SU-DHL-6 (cell line): ENCODE measurements at regions not wholly inside any gene's neighbourhood (a gene's known extent, or its start where the extent isn't known, plus 50 kb on each side); places are given as distances from the start of the nearest gene placed in this dataset.

Experiments
- H2AFZ ChIP-seq: fragments of 200-600 bp; sonication (generic); 2 replicates; pipeline ENCODE4 v1.6.1; 2014; ENCODE audit warnings: low read depth, mild to moderate bottlenecking, moderate library complexity, mixed read lengths, antibody characterized with exemption, low read length; ENCODE audit not compliant: severe bottlenecking
- H3F3A ChIP-seq: fragments of 200-600 bp; shearing (Covaris generic); 2 replicates; pipeline ENCODE4 v1.6.0; 2016; ENCODE audit warnings: antibody characterized with exemption, mild to moderate bottlenecking; ENCODE audit not compliant: insufficient read depth
- H3K27ac ChIP-seq: fragments of 200-600 bp; sonication (generic); 2 replicates; pipeline ENCODE4 v1.5.1; 2016; ENCODE audit warnings: low read depth, mild to moderate bottlenecking, low read length, moderate library complexity, mixed read lengths
- H3K27me3 ChIP-seq: fragments of 200-600 bp; sonication (generic), shearing (Covaris generic); 2 replicates; pipeline ENCODE4 v1.6.0; 2014; ENCODE audit warnings: mild to moderate bottlenecking, low read length
- H3K36me3 ChIP-seq: fragments of 200-600 bp; sonication (generic); 2 replicates; pipeline ENCODE4 v1.6.1; 2014; ENCODE audit warnings: mild to moderate bottlenecking, low read length, mixed read lengths
- H3K4me2 ChIP-seq: fragments of 300-600, 200-600 bp; shearing (Covaris generic), sonication (generic); 2 replicates; pipeline ENCODE4 v1.6.0; 2014; ENCODE audit warnings: low read length, low read depth, mild to moderate bottlenecking; ENCODE audit not compliant: poor library complexity, severe bottlenecking
- H3K4me3 ChIP-seq: fragments of 200-600 bp; sonication (generic); 2 replicates; pipeline ENCODE4 v1.5.1; 2014; ENCODE audit warnings: antibody characterized with exemption, low read length, mild to moderate bottlenecking, mixed read lengths; ENCODE audit not compliant: insufficient read depth, poor library complexity, severe bottlenecking
- H3K79me2 ChIP-seq: fragments of 200-600 bp; sonication (generic); 2 replicates; pipeline ENCODE4 v1.6.1; 2014; ENCODE audit warnings: mild to moderate bottlenecking, low read length, moderate library complexity; ENCODE audit not compliant: insufficient read depth
- H3K9ac ChIP-seq: fragments of 200-600 bp; sonication (generic); 2 replicates; pipeline ENCODE4 v1.7.0; 2014; ENCODE audit warnings: mild to moderate bottlenecking, low read length
- H3K9me2 ChIP-seq: fragments of 200-600 bp; sonication (generic); replicated peaks from 2 replicates; pipeline ENCODE4 v1.6.1; 2014; ENCODE audit warnings: low read length; ENCODE audit not compliant: insufficient read depth
- H3K9me3 ChIP-seq: fragments of 200-600 bp; sonication (generic); 2 replicates; pipeline ENCODE4 v1.6.1; 2014; ENCODE audit warnings: low read length, mixed read lengths; ENCODE audit not compliant: insufficient read depth
- H4K20me1 ChIP-seq: fragments of 200-600 bp; sonication (generic); 2 replicates; pipeline ENCODE4 v1.6.1; 2014; ENCODE audit warnings: low read depth, mild to moderate bottlenecking, antibody characterized with exemption, low read length, moderate library complexity, mixed read lengths
- CTCF ChIP-seq: fragments of 200-600 bp; sonication (generic); IDR thresholded peaks from one replicate; pipeline ENCODE4 v1.5.1; 2017; ENCODE audit warnings: antibody characterized with exemption, mild to moderate bottlenecking, low read length, moderate library complexity; ENCODE audit not compliant: insufficient read depth, poor library complexity, severe bottlenecking
- EZH2phosphoT487 ChIP-seq: fragments of 200-600 bp; sonication (generic), shearing (Covaris generic); conservative IDR thresholded peaks from 2 replicates; pipeline ENCODE4 v1.6.1; 2018; ENCODE audit warnings: mild to moderate bottlenecking, antibody characterized with exemption, low read length, moderate library complexity, mixed read lengths

GRCh38 chr5:175082346-175082745 lies 358.0 kb downstream of the MSX2 start:
- Histone ChIP-seq H3K9ac (no peak overlapping the region), H3K79me2 (no peaks in the 10 kb centered on the region), H3K27me3 (no peaks in the 10 kb centered on the region), H3K4me2 (no peak overlapping the region), H3K9me2 (no peaks in the 10 kb centered on the region), H3K4me3 (no peak overlapping the region), H3F3A (no peaks in the 10 kb centered on the region), H2AFZ (no peak overlapping the region), H3K27ac (no peak overlapping the region), H3K36me3 (no peaks in the 10 kb centered on the region), H3K9me3 (no peaks in the 10 kb centered on the region), H4K20me1 (no peaks in the 10 kb centered on the region)
- TF ChIP-seq CTCF (no peak), EZH2phosphoT487 (no peak)

GRCh38 chr5:175079707-175080106 lies 355.3 kb downstream of the MSX2 start:
- Histone ChIP-seq H3F3A (no peaks in the 10 kb centered on the region), H3K79me2 (no peaks in the 10 kb centered on the region), H3K27ac (no peak overlapping the region), H3K9me2 (no peaks in the 10 kb centered on the region), H3K36me3 (no peaks in the 10 kb centered on the region), H3K27me3 (no peaks in the 10 kb centered on the region), H3K9ac (no peak overlapping the region), H4K20me1 (no peaks in the 10 kb centered on the region), H2AFZ (no peak overlapping the region), H3K4me2 (no peak overlapping the region), H3K9me3 (no peaks in the 10 kb centered on the region), H3K4me3 (no peak overlapping the region)
- TF ChIP-seq EZH2phosphoT487 (no peak), CTCF (no peak)

GRCh38 chr5:175070283-175070682 lies 345.9 kb downstream of the MSX2 start:
- H3K4me2 ChIP-seq: no peak overlapping the region
- no peaks in the 10 kb centered on the region for H3F3A ChIP-seq
- H4K20me1 ChIP-seq: no peaks in the 10 kb centered on the region
- no peaks in the 10 kb centered on the region; the same call in 1 of the 2 replicates for H3K27me3 ChIP-seq
- TF ChIP-seq CTCF (no peak), EZH2phosphoT487 (no peak)
- no peak overlapping the region for H3K9ac ChIP-seq
- H3K36me3 ChIP-seq: no peaks in the 10 kb centered on the region
- H3K9me2 ChIP-seq: no peaks in the 10 kb centered on the region
- H3K27ac ChIP-seq: no peak overlapping the region
- H2AFZ ChIP-seq: no peak overlapping the region
- H3K9me3 ChIP-seq: no peaks in the 10 kb centered on the region
- H3K79me2 ChIP-seq: no peaks in the 10 kb centered on the region
- H3K4me3 ChIP-seq: no peak overlapping the region
